ENCODE measurements at regions not wholly inside any gene's neighbourhood (a gene's known extent, or its start where the extent isn't known, plus 50 kb on each side); places are given as distances from the start of the nearest gene placed in this dataset.

DNA sequence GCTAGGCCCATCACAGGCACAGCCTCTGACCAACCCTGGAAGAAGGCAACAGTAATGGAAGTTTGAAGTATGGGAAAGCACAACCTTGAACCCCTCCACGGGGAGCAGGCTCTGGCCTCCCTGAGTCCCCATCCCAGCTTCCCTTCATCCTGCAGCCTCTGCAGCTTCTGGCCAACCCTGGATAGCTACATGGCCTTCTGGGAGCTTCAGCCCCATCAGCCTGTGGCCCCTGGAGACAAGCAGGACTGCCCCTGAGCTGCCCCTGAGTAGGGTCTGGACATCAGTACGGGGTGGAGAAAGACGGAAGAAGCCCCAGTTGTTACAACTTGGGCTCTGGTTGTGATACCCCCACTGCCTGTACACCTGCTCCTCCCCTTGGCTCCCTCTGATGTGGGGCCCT lies 113.8 kb upstream of the CD82 start:
- no peak for DNase-seq (ENCODE audit: low read depth in 2 of 2)
- no peak overlapping the region for H3K4me2 ChIP-seq (ENCODE audit: extremely low read depth, insufficient read depth, low read length)
- TF ChIP-seq EZH2 (IDR thresholded peaks at IDR 0.05; ENCODE audit: low read length, missing control alignments): no peak
- TF ChIP-seq, protein P1, sequence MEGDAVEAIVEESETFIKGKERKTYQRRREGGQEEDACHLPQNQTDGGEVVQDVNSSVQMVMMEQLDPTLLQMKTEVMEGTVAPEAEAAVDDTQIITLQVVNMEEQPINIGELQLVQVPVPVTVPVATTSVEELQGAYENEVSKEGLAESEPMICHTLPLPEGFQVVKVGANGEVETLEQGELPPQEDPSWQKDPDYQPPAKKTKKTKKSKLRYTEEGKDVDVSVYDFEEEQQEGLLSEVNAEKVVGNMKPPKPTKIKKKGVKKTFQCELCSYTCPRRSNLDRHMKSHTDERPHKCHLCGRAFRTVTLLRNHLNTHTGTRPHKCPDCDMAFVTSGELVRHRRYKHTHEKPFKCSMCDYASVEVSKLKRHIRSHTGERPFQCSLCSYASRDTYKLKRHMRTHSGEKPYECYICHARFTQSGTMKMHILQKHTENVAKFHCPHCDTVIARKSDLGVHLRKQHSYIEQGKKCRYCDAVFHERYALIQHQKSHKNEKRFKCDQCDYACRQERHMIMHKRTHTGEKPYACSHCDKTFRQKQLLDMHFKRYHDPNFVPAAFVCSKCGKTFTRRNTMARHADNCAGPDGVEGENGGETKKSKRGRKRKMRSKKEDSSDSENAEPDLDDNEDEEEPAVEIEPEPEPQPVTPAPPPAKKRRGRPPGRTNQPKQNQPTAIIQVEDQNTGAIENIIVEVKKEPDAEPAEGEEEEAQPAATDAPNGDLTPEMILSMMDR (conservative IDR thresholded peaks at IDR 0.05 in 1 of 2, IDR thresholded peaks at IDR 0.05 in 1 of 2; ENCODE audit: low read depth in 1 of 2, low read length in 2 of 2): no peak
- no peaks in the 10 kb centered on the region for H3K4me1 ChIP-seq (ENCODE audit: control insufficient read depth, extremely low read depth, insufficient read depth, low read length)
- H3K27ac ChIP-seq (ENCODE audit: insufficient read depth, low read length): no peak overlapping the region
- H3K36me3 ChIP-seq (ENCODE audit: control insufficient read depth, insufficient read depth, low read length): no peaks in the 10 kb centered on the region
- no peaks in the 10 kb centered on the region for H3K27me3 ChIP-seq (ENCODE audit: control insufficient read depth, insufficient read depth, low read length)
- H3K9me3 ChIP-seq (ENCODE audit: control insufficient read depth, insufficient read depth, low read depth, low read length): no peaks in the 10 kb centered on the region
- H4K20me1 ChIP-seq (ENCODE audit: control insufficient read depth, extremely low read depth, insufficient read depth, low read length): no peaks in the 10 kb centered on the region
- no peak overlapping the region for H3K4me3 ChIP-seq (replicated peaks in 1 of 4; ENCODE audit: control extremely low read depth in 1 of 4, insufficient read depth in 1 of 4, low read depth in 3 of 4, low read length in 4 of 4)
- no peak overlapping the region for H3K9ac ChIP-seq (ENCODE audit: insufficient read depth, low read length)
- no peaks in the 10 kb centered on the region for H3K79me2 ChIP-seq (ENCODE audit: control insufficient read depth, insufficient read depth, low read length)
- H2AFZ ChIP-seq (ENCODE audit: low read length): no peak overlapping the region

DNA sequence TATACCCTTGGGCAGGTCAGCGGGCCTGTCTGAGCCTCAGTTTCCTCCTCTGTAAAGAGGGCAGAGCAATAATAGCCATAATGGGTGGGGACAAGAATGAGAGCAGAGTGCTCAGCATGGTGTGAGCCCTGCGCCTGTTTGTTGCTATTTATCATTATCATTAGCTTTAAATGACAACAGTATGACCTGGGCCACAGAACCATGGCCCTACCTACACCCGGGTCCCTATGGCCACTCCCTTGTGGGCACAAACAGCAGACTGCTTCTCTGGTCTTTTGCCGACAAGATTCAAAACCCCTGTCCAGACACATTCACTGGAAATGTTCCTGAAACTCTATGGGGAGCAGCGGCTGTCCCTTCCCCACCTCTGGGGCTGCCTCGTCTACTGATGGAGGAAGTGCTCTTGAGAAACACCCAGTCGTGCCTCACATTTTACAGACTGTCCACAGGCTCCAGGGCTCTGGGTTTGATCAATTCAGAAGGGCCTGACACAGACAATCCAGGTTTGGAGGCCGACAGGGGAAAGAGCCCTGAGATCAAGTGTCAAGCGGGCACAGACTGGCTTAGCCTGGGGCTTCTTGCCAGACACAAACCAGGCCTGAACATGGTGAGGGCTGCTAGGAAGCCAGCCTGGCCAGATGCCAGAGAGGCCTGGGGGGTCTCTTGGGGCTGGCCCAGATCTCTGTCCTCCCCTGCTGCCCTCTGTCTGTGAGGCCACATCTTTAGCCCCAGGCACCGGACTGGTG lies 112.5 kb upstream of the CD82 start:
- Histone ChIP-seq H3K4me1 (ENCODE audit: control insufficient read depth, extremely low read depth, insufficient read depth, low read length) (no peaks in the 10 kb centered on the region), H3K36me3 (ENCODE audit: control insufficient read depth, insufficient read depth, low read length) (no peaks in the 10 kb centered on the region), H3K27ac (ENCODE audit: insufficient read depth, low read length) (no peak overlapping the region), H3K4me2 (ENCODE audit: extremely low read depth, insufficient read depth, low read length) (no peak overlapping the region), H4K20me1 (ENCODE audit: control insufficient read depth, extremely low read depth, insufficient read depth, low read length) (no peaks in the 10 kb centered on the region), H3K4me3 (replicated peaks in 1 of 4; ENCODE audit: control extremely low read depth in 1 of 4, insufficient read depth in 1 of 4, low read depth in 3 of 4, low read length in 4 of 4) (no peak overlapping the region), H3K9me3 (ENCODE audit: control insufficient read depth, insufficient read depth, low read depth, low read length) (no peaks in the 10 kb centered on the region), H3K79me2 (ENCODE audit: control insufficient read depth, insufficient read depth, low read length) (no peaks in the 10 kb centered on the region), H2AFZ (ENCODE audit: low read length) (no peak overlapping the region), H3K27me3 (ENCODE audit: control insufficient read depth, insufficient read depth, low read length) (no peaks in the 10 kb centered on the region), H3K9ac (ENCODE audit: insufficient read depth, low read length) (no peak overlapping the region)
- DNase-seq (ENCODE audit: low read depth in 2 of 2): no peak
- no peak for TF ChIP-seq EZH2 (IDR thresholded peaks at IDR 0.05; ENCODE audit: low read length, missing control alignments)
- TF ChIP-seq, protein P1 (conservative IDR thresholded peaks at IDR 0.05 in 1 of 2, IDR thresholded peaks at IDR 0.05 in 1 of 2; ENCODE audit: low read depth in 1 of 2, low read length in 2 of 2): no peak

DNA sequence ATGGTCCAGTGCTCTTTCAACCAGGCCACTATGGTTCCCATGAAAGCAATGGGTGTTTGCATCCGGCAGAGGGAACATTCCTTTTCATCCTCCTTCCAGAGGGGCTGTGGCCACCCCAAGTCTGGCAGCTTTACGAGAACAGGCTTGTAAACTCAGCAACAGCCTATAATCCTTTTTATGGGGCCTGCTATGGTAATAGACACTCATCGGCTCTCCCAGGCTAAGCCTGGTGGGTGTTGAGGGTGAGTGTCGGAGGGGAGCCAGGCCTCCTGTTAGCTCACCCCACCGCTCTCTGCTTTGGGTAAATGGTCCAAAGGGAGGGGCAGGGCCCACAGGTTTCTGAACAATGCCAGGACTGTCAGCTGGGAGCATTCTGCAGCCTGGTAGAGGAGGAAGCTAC lies 111.6 kb upstream of the CD82 start:
- H3K27ac ChIP-seq (ENCODE audit: insufficient read depth, low read length): no peak overlapping the region
- no peak overlapping the region for H3K9ac ChIP-seq (ENCODE audit: insufficient read depth, low read length)
- no peaks in the 10 kb centered on the region for H3K79me2 ChIP-seq (ENCODE audit: control insufficient read depth, insufficient read depth, low read length)
- no peak overlapping the region for H3K4me3 ChIP-seq (replicated peaks in 1 of 4; ENCODE audit: control extremely low read depth in 1 of 4, insufficient read depth in 1 of 4, low read depth in 3 of 4, low read length in 4 of 4)
- no peaks in the 10 kb centered on the region for H3K36me3 ChIP-seq (ENCODE audit: control insufficient read depth, insufficient read depth, low read length)
- no peaks in the 10 kb centered on the region for H3K27me3 ChIP-seq (ENCODE audit: control insufficient read depth, insufficient read depth, low read length)
- TF ChIP-seq EZH2 (IDR thresholded peaks at IDR 0.05; ENCODE audit: low read length, missing control alignments): no peak
- TF ChIP-seq, protein P1 (conservative IDR thresholded peaks at IDR 0.05 in 1 of 2, IDR thresholded peaks at IDR 0.05 in 1 of 2; ENCODE audit: low read depth in 1 of 2, low read length in 2 of 2): no peak
- H3K9me3 ChIP-seq (ENCODE audit: control insufficient read depth, insufficient read depth, low read depth, low read length): no peaks in the 10 kb centered on the region
- H4K20me1 ChIP-seq (ENCODE audit: control insufficient read depth, extremely low read depth, insufficient read depth, low read length): no peaks in the 10 kb centered on the region
- H3K4me1 ChIP-seq (ENCODE audit: control insufficient read depth, extremely low read depth, insufficient read depth, low read length): no peaks in the 10 kb centered on the region
- H3K4me2 ChIP-seq (ENCODE audit: extremely low read depth, insufficient read depth, low read length): no peak overlapping the region
- no peak overlapping the region for H2AFZ ChIP-seq (ENCODE audit: low read length)
- DNase-seq (ENCODE audit: low read depth in 2 of 2): no peak

Measured in fibroblast of lung (primary cell).